Neuronal stem cell (in vitro differentiated cells): ENCODE measurements at regions not wholly inside any gene's neighbourhood (a gene's known extent, or its start where the extent isn't known, plus 50 kb on each side); places are given as distances from the start of the nearest gene placed in this dataset.
A peak's percentile ranks its signal among the peaks of the same experiment; 100 is the strongest.

Source experiments
- DNase-seq: peaks from one replicate; pipeline ENCODE4 v3.0.0-alpha.2; 2013; ENCODE audit warnings: low spot score
- H2AFZ ChIP-seq: one replicate; pipeline ENCODE4 v1.6.1; 2013; ENCODE audit warnings: mild to moderate bottlenecking, low read length, inconsistent platforms
- H2AK5ac ChIP-seq: 2 replicates; pipeline ENCODE4 v1.6.1; 2013; ENCODE audit warnings: low read depth, mild to moderate bottlenecking, inconsistent platforms, low read length, moderate library complexity, mixed read lengths
- H2BK120ac ChIP-seq: 2 replicates; pipeline ENCODE4 v1.6.1; 2013; ENCODE audit warnings: low read depth, mild to moderate bottlenecking, inconsistent platforms, low read length, moderate library complexity, mixed read lengths
- H2BK12ac ChIP-seq: one replicate; pipeline ENCODE4 v1.6.1; 2013; ENCODE audit warnings: low read length, inconsistent platforms
- H2BK15ac ChIP-seq: 2 replicates; pipeline ENCODE4 v1.6.1; 2013; ENCODE audit warnings: mild to moderate bottlenecking, low read length, inconsistent platforms, mixed read lengths
- H2BK5ac ChIP-seq: one replicate; pipeline ENCODE4 v1.6.1; 2013; ENCODE audit warnings: inconsistent platforms, mild to moderate bottlenecking, low read length, moderate library complexity
- H3K14ac ChIP-seq: one replicate; pipeline ENCODE4 v1.6.1; 2013; ENCODE audit warnings: low read length, inconsistent platforms
- H3K18ac ChIP-seq: 2 replicates; pipeline ENCODE4 v1.6.1; 2013; ENCODE audit warnings: low read length, inconsistent platforms
- H3K23ac ChIP-seq: 2 replicates; pipeline ENCODE4 v1.6.1; 2013; ENCODE audit warnings: low read depth, mild to moderate bottlenecking, mixed read lengths, low read length, inconsistent platforms; ENCODE audit not compliant: poor library complexity
- H3K27ac ChIP-seq: replicated peaks from 3 replicates; pipeline ENCODE4 v1.5.1; 2013; ENCODE audit warnings: low read length, inconsistent platforms
- H3K27me3 ChIP-seq, 3 experiments: 2 replicates each; pipeline ENCODE4 v1.6.1; 2013; ENCODE audit warnings: low read length in 3 of 3, mild to moderate bottlenecking in 2 of 3, inconsistent platforms in 1 of 3, low read depth in 1 of 3, mixed read lengths in 1 of 3, moderate library complexity in 1 of 3; ENCODE audit not compliant: control insufficient read depth in 3 of 3, insufficient read depth in 3 of 3
- H3K36me3 ChIP-seq, 2 donors: replicated peaks in 1 of 2; 2 replicates each; pipeline ENCODE4 v1.6.1; 2013; ENCODE audit warnings: low read length in 2 of 2; ENCODE audit not compliant: control insufficient read depth in 2 of 2, insufficient read depth in 2 of 2
- H3K4ac ChIP-seq: 2 replicates; pipeline ENCODE4 v1.6.1; 2013; ENCODE audit warnings: inconsistent platforms, mild to moderate bottlenecking, low read length, moderate library complexity
- H3K4me1 ChIP-seq, 2 donors: 1 replicate in 1 of 2; 2 replicates in 1 of 2; pipeline ENCODE4 v1.6.1; 2013; ENCODE audit warnings: low read length in 2 of 2, low read depth in 1 of 2; ENCODE audit not compliant: control insufficient read depth in 2 of 2, insufficient read depth in 1 of 2
- H3K4me2 ChIP-seq: one replicate; pipeline ENCODE4 v1.6.1; 2013; ENCODE audit warnings: mild to moderate bottlenecking, low read length, inconsistent platforms; ENCODE audit not compliant: insufficient read depth, poor library complexity, severe bottlenecking
- H3K4me3 ChIP-seq, 2 donors: 2 replicates each; pipeline ENCODE4 v1.5.1; 2013; ENCODE audit warnings: low read length in 2 of 2, mild to moderate bottlenecking in 2 of 2, inconsistent platforms in 1 of 2, moderate library complexity in 1 of 2
- H3K79me1 ChIP-seq: one replicate; pipeline ENCODE4 v1.6.1; 2013; ENCODE audit warnings: low read depth, mild to moderate bottlenecking, inconsistent platforms, low read length, moderate library complexity
- H3K9ac ChIP-seq: one replicate; pipeline ENCODE4 v1.6.1; 2013; ENCODE audit warnings: mild to moderate bottlenecking, low read depth, low read length, inconsistent platforms; ENCODE audit not compliant: poor library complexity
- H3K9me3 ChIP-seq, 2 donors: replicated peaks in 1 of 2; 2 replicates each; pipeline versions ENCODE3 to v1.6.1; 2013; ENCODE audit warnings: low read length in 2 of 2, mild to moderate bottlenecking in 2 of 2, inconsistent platforms in 1 of 2, low read depth in 1 of 2, mixed read lengths in 1 of 2, moderate library complexity in 1 of 2; ENCODE audit not compliant: control insufficient read depth in 2 of 2, insufficient read depth in 1 of 2
- H4K8ac ChIP-seq: one replicate; pipeline ENCODE4 v1.6.1; 2013; ENCODE audit warnings: low read depth, mild to moderate bottlenecking, inconsistent platforms, low read length, moderate library complexity
- H4K91ac ChIP-seq: one replicate; pipeline ENCODE4 v1.6.1; 2013; ENCODE audit warnings: low read length, low read depth, mild to moderate bottlenecking, inconsistent platforms; ENCODE audit not compliant: poor library complexity
- WGBS, 2 donors: extraction: QIAGEN DNeasy Blood & Tissue Kit; methylation state at CpG; one replicate each; pipeline ENCODE4 v1.1.7; 2013; ENCODE audit warnings: missing lambda C conversion rate in 2 of 2, mixed read lengths in 1 of 2; ENCODE audit not compliant: insufficient read length in 2 of 2, insufficient replicate concordance in 1 of 2; ENCODE audit errors: extremely low coverage in 2 of 2; 5-methylcytosine and 5-hydroxymethylcytosine counted together

GRCh38 chr4:35900286-35901243 lies 343.7 kb downstream of the ARAP2 start:
- H2BK15ac ChIP-seq, result no peak overlapping the region
- no peak overlapping the region for H2BK5ac ChIP-seq
- no peaks in the 10 kb centered on the region for H3K79me1 ChIP-seq
- H3K4me1 ChIP-seq, result no peaks in the 10 kb centered on the region
- no peak overlapping the region for H2BK12ac ChIP-seq
- no peak overlapping the region for H3K4me3 ChIP-seq
- no peaks in the 10 kb centered on the region for H3K9me3 ChIP-seq
- H3K4me2 ChIP-seq, result no peak overlapping the region
- DNase-seq, result no peak
- no peak overlapping the region for H3K4ac ChIP-seq
- H3K27me3 ChIP-seq, result no peaks in the 10 kb centered on the region
- H3K18ac ChIP-seq, result no peak overlapping the region
- no peak overlapping the region for H3K9ac ChIP-seq
- no peak overlapping the region for H2AK5ac ChIP-seq
- no CpG with 5 or more reads among the region's 10 CpGs for WGBS, 2 donors
- no peak overlapping the region for H2BK120ac ChIP-seq
- no peak overlapping the region for H4K91ac ChIP-seq
- no peak overlapping the region for H2AFZ ChIP-seq
- no peak overlapping the region for H3K23ac ChIP-seq
- H3K27ac ChIP-seq, result no peak overlapping the region
- H3K14ac ChIP-seq, result no peak overlapping the region
- H3K36me3 ChIP-seq, result no peaks in the 10 kb centered on the region
- H4K8ac ChIP-seq, result no peak overlapping the region

GRCh38 chr4:35912174-35912573 lies 332.1 kb downstream of the ARAP2 start:
- H3K27me3 ChIP-seq, result no peaks in the 10 kb centered on the region
- no peaks in the 10 kb centered on the region for H3K79me1 ChIP-seq
- no peak overlapping the region for H2AFZ ChIP-seq
- no peak overlapping the region for H2AK5ac ChIP-seq
- H3K36me3 ChIP-seq, result no peaks in the 10 kb centered on the region
- no peak overlapping the region for H4K8ac ChIP-seq
- H2BK120ac ChIP-seq, result no peak overlapping the region
- no peak overlapping the region for H3K23ac ChIP-seq
- H3K4me2 ChIP-seq, result no peak overlapping the region
- H2BK5ac ChIP-seq, result no peak overlapping the region
- no peak for DNase-seq
- H3K9me3 ChIP-seq, result no peaks in the 10 kb centered on the region
- no peak overlapping the region for H2BK15ac ChIP-seq
- H3K14ac ChIP-seq, result no peak overlapping the region
- WGBS, 2 donors, result no CpG with 5 or more reads among the region's 2 CpGs
- H4K91ac ChIP-seq, result no peak overlapping the region
- no peak overlapping the region for H3K18ac ChIP-seq
- no peak overlapping the region for H3K27ac ChIP-seq
- H3K9ac ChIP-seq, result no peak overlapping the region
- no peak overlapping the region for H3K4me3 ChIP-seq
- no peak overlapping the region for H3K4ac ChIP-seq
- no peak overlapping the region for H2BK12ac ChIP-seq
- no peaks in the 10 kb centered on the region for H3K4me1 ChIP-seq

DNA sequence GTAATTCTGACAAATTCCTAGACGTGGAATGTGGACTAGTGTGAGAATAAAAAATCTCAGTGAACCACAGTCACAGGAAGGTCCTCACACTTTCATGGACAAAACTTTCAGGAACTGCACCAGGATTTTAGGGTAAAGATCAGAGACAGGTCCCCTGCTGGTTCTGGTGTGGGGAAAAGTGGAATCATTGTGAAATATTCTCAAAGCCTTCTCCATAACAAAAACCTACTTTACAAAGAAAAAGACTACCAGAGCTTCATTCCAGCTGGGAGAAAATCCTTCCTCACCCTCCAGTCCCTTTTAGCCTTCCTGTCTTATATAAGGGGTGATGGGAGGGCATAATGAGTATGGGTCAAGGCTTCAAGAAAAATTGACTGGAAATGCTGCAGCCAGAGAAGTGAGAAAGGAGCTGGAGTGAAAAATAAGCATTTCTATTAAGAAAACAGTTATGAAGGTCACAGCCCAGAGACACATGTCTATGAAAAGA lies 325.8 kb downstream of the ARAP2 start:
- Histone ChIP-seq H2BK15ac (no peak overlapping the region), H2BK12ac (no peak overlapping the region), H3K4me3 (no peak overlapping the region), H4K91ac (no peak overlapping the region), H3K18ac (no peak overlapping the region), H4K8ac (no peak overlapping the region), H3K9ac (no peak overlapping the region), H3K4me2 (no peak overlapping the region), H3K36me3 (no peaks in the 10 kb centered on the region), H3K4ac (no peak overlapping the region), H3K4me1 (no peaks in the 10 kb centered on the region), H3K14ac (no peak overlapping the region), H2BK120ac (no peak overlapping the region), H3K9me3 (no peaks in the 10 kb centered on the region), H3K79me1 (no peaks in the 10 kb centered on the region), H3K27ac (no peak overlapping the region), H3K23ac (no peak overlapping the region), H2AK5ac (no peak overlapping the region), H3K27me3 (no peaks in the 10 kb centered on the region), H2BK5ac (no peak overlapping the region), H2AFZ (peak overlapping the region; percentile 40)
- DNase-seq, result no peak
- no CpG with 5 or more reads among the region's 1 CpG for WGBS, 2 donors

- no peaks in the 10 kb centered on the region for H3K36me3 ChIP-seq
- no peak overlapping the region for H3K23ac ChIP-seq
- H3K4ac ChIP-seq, result no peak overlapping the region
- H2AK5ac ChIP-seq, result no peak overlapping the region
- no peak overlapping the region for H2BK15ac ChIP-seq
- no peaks in the 10 kb centered on the region for H3K9me3 ChIP-seq
- H3K9ac ChIP-seq, result no peak overlapping the region
- WGBS, 2 donors, result no CpG with 5 or more reads among the region's 3 CpGs
- no peak overlapping the region for H2BK12ac ChIP-seq
- H2BK5ac ChIP-seq, result no peak overlapping the region
- H2BK120ac ChIP-seq, result no peak overlapping the region
- no peak overlapping the region for H3K4me3 ChIP-seq
- H4K8ac ChIP-seq, result no peak overlapping the region
- no peak overlapping the region for H2AFZ ChIP-seq
- H3K27me3 ChIP-seq, result no peaks in the 10 kb centered on the region
- H3K27ac ChIP-seq, result no peak overlapping the region
- no peak overlapping the region for H4K91ac ChIP-seq
- no peak overlapping the region for H3K14ac ChIP-seq
- H3K18ac ChIP-seq, result no peak overlapping the region
- no peak for DNase-seq
- no peak overlapping the region for H3K4me2 ChIP-seq
- no peaks in the 10 kb centered on the region for H3K4me1 ChIP-seq
- no peaks in the 10 kb centered on the region for H3K79me1 ChIP-seq
Observed at GRCh38 chr4:35925806-35926205, 318.5 kb downstream of the ARAP2 start.
